B cell (primary cell): ENCODE measurements at regions not wholly inside any gene's neighbourhood (a gene's known extent, or its start where the extent isn't known, plus 50 kb on each side); places are given as distances from the start of the nearest gene placed in this dataset.

Experiments
- ATAC-seq: fragments of 200-7000 bp; cut with Tn5 transposase; one replicate; pipeline ENCODE4 v1.10.0; 2021; ENCODE audit warnings: low read depth, mild to moderate bottlenecking, moderate number of reproducible peaks, moderate library complexity
- CTCF ChIA-PET: fragments of 350-600 bp; sonication (Branson Sonifier 250); formaldehyde crosslinking; loops from one replicate; lab custom pipeline; 2021; ENCODE audit warnings: antibody characterized with exemption, inconsistent platforms; lab: Charles Lee
- POLR2A ChIA-PET: fragments of 350-600 bp; sonication (Branson Sonifier 250); formaldehyde crosslinking; loops from one replicate; lab custom pipeline; 2021; ENCODE audit warnings: antibody characterized with exemption; lab: Charles Lee
- DNase-seq: peaks from one replicate; pipeline ENCODE4 v3.0.0; 2013
- H2AFZ ChIP-seq: 2 replicates; pipeline ENCODE4 v1.6.1; 2012; ENCODE audit warnings: mild to moderate bottlenecking, low read depth, low read length; ENCODE audit not compliant: insufficient read depth, poor library complexity, severe bottlenecking
- H3K27ac ChIP-seq, 2 donors: 1 replicate in 1 of 2; 2 replicates in 1 of 2; pipeline ENCODE4 v1.5.1; 2012 to 2013; ENCODE audit warnings: low read length in 2 of 2, mild to moderate bottlenecking in 2 of 2, moderate library complexity in 1 of 2
- H3K27me3 ChIP-seq, 4 experiments: fragments of 200-600 bp in 1 of 4; sonication (generic) in 1 of 4; replicated peaks in 1 of 4; 1 replicate in 2 of 4; 2 replicates in 2 of 4; pipeline versions ENCODE4 v1.6.1 to v1.7.0; 2013 to 2016; ENCODE audit warnings: low read length in 3 of 4, mild to moderate bottlenecking in 2 of 4, mixed read lengths in 1 of 4, moderate library complexity in 1 of 4; ENCODE audit not compliant: insufficient read depth in 4 of 4, control insufficient read depth in 3 of 4; ENCODE audit errors: control extremely low read depth in 1 of 4
- H3K36me3 ChIP-seq, 2 experiments: replicated peaks in 1 of 2; 1 replicate in 1 of 2; 2 replicates in 1 of 2; pipeline versions ENCODE4 v1.6.1 to v1.7.1; 2013; ENCODE audit warnings: low read length in 1 of 2; ENCODE audit not compliant: insufficient read depth in 2 of 2, control insufficient read depth in 1 of 2; ENCODE audit errors: control extremely low read depth in 1 of 2, extremely low read depth in 1 of 2
- H3K4me1 ChIP-seq, 2 donors: fragments of 200-600 bp in 1 of 2; sonication (generic) in 1 of 2; 1 replicate in 1 of 2; 2 replicates in 1 of 2; pipeline versions ENCODE4 v1.5.1 to v1.6.1; 2013 to 2017; ENCODE audit warnings: low read length in 2 of 2; ENCODE audit not compliant: control insufficient read depth in 2 of 2, insufficient read depth in 2 of 2
- H3K4me2 ChIP-seq: replicated peaks from 2 replicates; pipeline ENCODE3; 2012; ENCODE audit warnings: mild to moderate bottlenecking, low read depth, low read length; ENCODE audit not compliant: poor library complexity, severe bottlenecking
- H3K4me3 ChIP-seq, 5 experiments: fragments of 200-600 bp in 1 of 5; sonication (generic) in 1 of 5; 1 replicate in 3 of 5; 2 replicates in 2 of 5; pipeline versions ENCODE4 v1.5.1 to v1.7.0; 2011 to 2016; ENCODE audit warnings: low read length in 4 of 5, mild to moderate bottlenecking in 4 of 5, low read depth in 2 of 5, control low read depth in 1 of 5, moderate library complexity in 1 of 5; ENCODE audit not compliant: insufficient read depth in 1 of 5; ENCODE audit errors: control extremely low read depth in 1 of 5, extremely low read depth in 1 of 5
- H3K79me2 ChIP-seq: fragments of 200-600 bp; sonication (generic); one replicate; pipeline ENCODE4 v1.6.0; 2016; ENCODE audit warnings: low read length; ENCODE audit not compliant: control insufficient read depth, insufficient read depth
- H3K9ac ChIP-seq: fragments of 200-600 bp; sonication (generic); 2 replicates; pipeline ENCODE4 v1.6.1; 2017; ENCODE audit warnings: mild to moderate bottlenecking, low read length, moderate library complexity
- H3K9me3 ChIP-seq, 3 donors: one replicate each; pipeline versions ENCODE4 v1.6.1 to v1.7.1; 2013; ENCODE audit warnings: low read length in 2 of 3; ENCODE audit not compliant: control insufficient read depth in 2 of 3, insufficient read depth in 1 of 3; ENCODE audit errors: control extremely low read depth in 1 of 3
- H4K20me1 ChIP-seq: 2 replicates; pipeline ENCODE4 v1.6.0; 2012; ENCODE audit warnings: mild to moderate bottlenecking, low read length; ENCODE audit not compliant: insufficient read depth, control insufficient read depth, poor library complexity, severe bottlenecking
- H3K27ac Mint-ChIP-seq: one replicate; pipeline ENCODE4 v1.8.0; 2021; ENCODE audit warnings: mixed read lengths
- H3K27me3 Mint-ChIP-seq: one replicate; pipeline ENCODE4 v1.8.0; 2021; ENCODE audit warnings: mixed read lengths
- H3K4me1 Mint-ChIP-seq: one replicate; pipeline ENCODE4 v1.8.0; 2021; ENCODE audit warnings: mixed read lengths
- H3K4me3 Mint-ChIP-seq: one replicate; pipeline ENCODE4 v1.8.0; 2021; ENCODE audit warnings: mixed read lengths
- H3K9me3 Mint-ChIP-seq: one replicate; pipeline ENCODE4 v1.8.0; 2022; ENCODE audit warnings: mixed read lengths; ENCODE audit not compliant: insufficient read depth
- EZH2 ChIP-seq: IDR thresholded peaks from 2 replicates; pipeline ENCODE4 v1.6.1; 2012; ENCODE audit warnings: borderline replicate concordance, low read depth, mild to moderate bottlenecking, moderate library complexity, low read length; ENCODE audit not compliant: insufficient read depth, poor library complexity, severe bottlenecking
- WGBS: methylation state at CpG from one replicate; pipeline ENCODE4 v1.1.5; 2013; ENCODE audit warnings: missing lambda C conversion rate; ENCODE audit not compliant: insufficient coverage; 5-methylcytosine and 5-hydroxymethylcytosine counted together
- intact Hi-C: fragments of 100-400 bp; cut with micrococcal nuclease; formaldehyde crosslinking; loops from one replicate; pipeline ENCODE4 v1.10.0; 2022
- TF ChIP-seq, protein P1 (sequence below): fragments of 200-600 bp; IDR thresholded peaks from one replicate; pipeline ENCODE4 v1.8.0; 2022; ENCODE audit warnings: antibody characterized with exemption, mild to moderate bottlenecking

DNA sequence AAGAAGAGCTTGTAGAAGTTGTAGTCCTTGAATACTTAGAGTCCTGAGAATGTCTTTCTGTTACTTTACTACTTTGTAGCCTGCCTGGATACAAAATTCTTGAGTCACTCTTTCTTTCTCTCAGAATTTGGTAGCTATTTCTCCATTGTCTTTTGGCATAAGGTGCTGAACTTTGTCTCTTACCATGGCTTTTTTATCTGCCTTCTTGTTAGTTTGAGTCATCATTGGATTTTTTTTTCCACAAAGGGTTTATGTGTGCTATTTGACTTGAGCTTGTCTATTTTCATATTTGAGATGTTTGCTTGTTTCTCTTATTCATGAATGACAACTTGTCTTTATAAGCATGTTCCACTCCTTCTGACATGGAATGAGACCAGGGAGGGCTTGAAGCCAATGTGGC lies 74.5 kb upstream of the EXOC6 start:
- Histone ChIP-seq H3K9ac (no peak overlapping the region), H3K27me3 (no peaks in the 10 kb centered on the region), H3K4me3 (no peak overlapping the region), H3K4me1 (peaks cover 0 to 5% of the 10 kb centered on the region in 2 donors), H3K36me3 (no peaks in the 10 kb centered on the region), H3K9me3 (no peaks in the 10 kb centered on the region), H3K27ac (no peak overlapping the region), H2AFZ (no peak overlapping the region), H3K79me2 (no peaks in the 10 kb centered on the region), H4K20me1 (no peaks in the 10 kb centered on the region), H3K4me2 (no peak overlapping the region)
- TF ChIP-seq EZH2: no peak
- TF ChIP-seq, protein P1, sequence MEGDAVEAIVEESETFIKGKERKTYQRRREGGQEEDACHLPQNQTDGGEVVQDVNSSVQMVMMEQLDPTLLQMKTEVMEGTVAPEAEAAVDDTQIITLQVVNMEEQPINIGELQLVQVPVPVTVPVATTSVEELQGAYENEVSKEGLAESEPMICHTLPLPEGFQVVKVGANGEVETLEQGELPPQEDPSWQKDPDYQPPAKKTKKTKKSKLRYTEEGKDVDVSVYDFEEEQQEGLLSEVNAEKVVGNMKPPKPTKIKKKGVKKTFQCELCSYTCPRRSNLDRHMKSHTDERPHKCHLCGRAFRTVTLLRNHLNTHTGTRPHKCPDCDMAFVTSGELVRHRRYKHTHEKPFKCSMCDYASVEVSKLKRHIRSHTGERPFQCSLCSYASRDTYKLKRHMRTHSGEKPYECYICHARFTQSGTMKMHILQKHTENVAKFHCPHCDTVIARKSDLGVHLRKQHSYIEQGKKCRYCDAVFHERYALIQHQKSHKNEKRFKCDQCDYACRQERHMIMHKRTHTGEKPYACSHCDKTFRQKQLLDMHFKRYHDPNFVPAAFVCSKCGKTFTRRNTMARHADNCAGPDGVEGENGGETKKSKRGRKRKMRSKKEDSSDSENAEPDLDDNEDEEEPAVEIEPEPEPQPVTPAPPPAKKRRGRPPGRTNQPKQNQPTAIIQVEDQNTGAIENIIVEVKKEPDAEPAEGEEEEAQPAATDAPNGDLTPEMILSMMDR: no peak
- Mint-ChIP-seq H3K27me3 (no peaks in the 10 kb centered on the region), H3K4me1 (peaks cover 6% of the 10 kb centered on the region), H3K27ac (no peak overlapping the region), H3K4me3 (no peak overlapping the region), H3K9me3 (peaks cover 4% of the 10 kb centered on the region)
- ATAC-seq (no peak), DNase-seq (no peak)
- ChIA-PET POLR2A (interaction anchor here (0.7 kb wide), 2 partner anchors 16 to 27 kb away, joined by 3 to 4 read pairs; no protein-coding TSS in a partner anchor), CTCF (interaction anchor here (0.6 to 2.4 kb wide), 4 partner anchors 12 to 196 kb away, joined by 3 to 11 read pairs (median 3); no protein-coding TSS in a partner anchor)
- intact Hi-C loops: no loop called here

DNA sequence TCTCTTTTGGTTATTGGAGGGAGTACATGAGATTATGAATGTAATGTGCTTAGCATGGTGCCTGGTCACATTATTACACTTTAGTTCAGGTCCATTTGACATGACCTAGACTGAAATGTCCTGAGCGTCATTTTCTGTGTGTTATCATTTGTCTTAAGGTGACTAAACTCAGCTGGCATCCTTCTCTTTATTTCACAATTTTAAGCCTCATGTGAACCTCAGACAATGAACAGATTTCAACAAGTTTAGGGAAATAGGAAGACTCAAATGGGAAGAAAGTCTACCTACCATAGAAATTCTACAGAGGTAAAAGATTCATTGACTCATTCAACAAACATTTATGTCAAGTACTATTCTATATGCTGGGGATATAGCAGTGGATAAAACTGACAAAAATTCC lies 70.2 kb upstream of the EXOC6 start:
- Histone ChIP-seq H3K9ac (no peak overlapping the region), H3K4me3 (no peak overlapping the region), H3K4me2 (no peak overlapping the region), H4K20me1 (no peaks in the 10 kb centered on the region), H3K36me3 (no peaks in the 10 kb centered on the region), H3K27ac (no peak overlapping the region), H3K4me1 (peaks cover 5 to 7% of the 10 kb centered on the region in 2 donors), H3K79me2 (no peaks in the 10 kb centered on the region), H3K27me3 (no peaks in the 10 kb centered on the region), H3K9me3 (no peaks in the 10 kb centered on the region), H2AFZ (no peak overlapping the region)
- Mint-ChIP-seq H3K4me3 (no peak overlapping the region), H3K4me1 (peaks cover 12% of the 10 kb centered on the region), H3K9me3 (no peaks in the 10 kb centered on the region), H3K27ac (no peak overlapping the region), H3K27me3 (no peaks in the 10 kb centered on the region)
- POLR2A ChIA-PET: no interaction called here
- intact Hi-C loops: loop anchor here (5.0 kb wide), 1 partner anchor 39 kb away; no protein-coding TSS in a partner anchor
- no peak for ATAC-seq
- WGBS: no CpG with 5 or more reads among the region's 1 CpG
- CTCF ChIA-PET: no interaction called here
- no peak for TF ChIP-seq EZH2
- TF ChIP-seq, protein P1: no peak
- no peak for DNase-seq
